HEK293 (cell line): ENCODE measurements at regions not wholly inside any gene's neighbourhood (a gene's known extent, or its start where the extent isn't known, plus 50 kb on each side); places are given as distances from the start of the nearest gene placed in this dataset.

Experiments used
- SP7 ChIP-seq: fragments of 450-650 bp; formaldehyde crosslinking; IDR thresholded peaks from 2 replicates; pipeline ENCODE4 v1.5.1; 2016; ENCODE audit warnings: missing biosample characterization, missing genetic modification characterization
- TRIM28 ChIP-seq: IDR thresholded peaks from 2 replicates; pipeline ENCODE4 v1.6.1; 2011; ENCODE audit warnings: low read length, control low read depth, borderline replicate concordance
- ZNF24 ChIP-seq: fragments of 450-650 bp; formaldehyde crosslinking; IDR thresholded peaks from 2 replicates; pipeline ENCODE4 v1.5.1; 2016; ENCODE audit warnings: missing biosample characterization, missing genetic modification characterization
- ZNF473 ChIP-seq: fragments of 450-650 bp; formaldehyde crosslinking; IDR thresholded peaks from 2 replicates; pipeline ENCODE4 v1.5.1; 2017; ENCODE audit warnings: missing biosample characterization, missing genetic modification characterization
- TF ChIP-seq, protein P1 (sequence below): fragments of 450-650 bp; formaldehyde crosslinking; IDR thresholded peaks from 2 replicates; pipeline ENCODE4 v1.5.1; 2016; ENCODE audit warnings: missing biosample characterization, missing genetic modification characterization
- TF ChIP-seq, protein P2 (sequence below): fragments of 450-650 bp; formaldehyde crosslinking; IDR thresholded peaks from 2 replicates; pipeline ENCODE4 v1.5.1; 2017; ENCODE audit warnings: missing biosample characterization, missing genetic modification characterization
- TF ChIP-seq, protein P3 (sequence below): fragments of 450-650 bp; formaldehyde crosslinking; IDR thresholded peaks from 2 replicates; pipeline ENCODE4 v1.5.1; 2017; ENCODE audit warnings: missing biosample characterization, mild to moderate bottlenecking, missing genetic modification characterization, moderate library complexity

DNA sequence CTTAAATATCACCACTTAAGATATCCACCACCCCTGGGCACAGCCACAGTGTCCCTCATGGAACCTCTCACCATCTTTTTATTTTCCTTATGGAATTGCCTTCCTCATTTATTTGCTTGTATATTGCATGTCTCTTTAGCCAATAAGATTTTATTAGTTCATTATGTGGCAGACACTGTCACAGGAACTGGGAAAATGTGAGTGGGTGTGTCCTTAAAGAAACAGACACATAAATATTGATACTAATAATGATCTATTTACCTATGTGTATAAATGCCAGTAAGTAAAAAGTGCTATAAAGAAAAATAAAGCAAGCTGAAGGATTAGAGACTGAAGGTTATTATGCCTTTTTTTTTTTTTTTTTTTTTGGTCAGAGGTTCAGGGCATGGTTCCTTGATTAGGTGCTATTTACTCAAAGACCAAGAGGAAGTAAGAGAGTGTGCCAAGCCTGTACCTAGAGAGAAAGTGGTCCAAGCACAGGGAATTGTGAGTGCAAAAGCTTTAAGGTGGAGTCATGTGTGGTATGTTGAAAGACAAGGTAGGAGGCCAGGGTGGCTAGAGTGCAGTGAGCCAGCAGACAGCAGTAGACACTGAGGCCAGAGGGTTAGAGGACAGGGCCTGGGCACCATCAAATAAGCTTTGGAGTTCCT is 589.0 kb downstream of the USP25 start:
- TF ChIP-seq, protein P1, sequence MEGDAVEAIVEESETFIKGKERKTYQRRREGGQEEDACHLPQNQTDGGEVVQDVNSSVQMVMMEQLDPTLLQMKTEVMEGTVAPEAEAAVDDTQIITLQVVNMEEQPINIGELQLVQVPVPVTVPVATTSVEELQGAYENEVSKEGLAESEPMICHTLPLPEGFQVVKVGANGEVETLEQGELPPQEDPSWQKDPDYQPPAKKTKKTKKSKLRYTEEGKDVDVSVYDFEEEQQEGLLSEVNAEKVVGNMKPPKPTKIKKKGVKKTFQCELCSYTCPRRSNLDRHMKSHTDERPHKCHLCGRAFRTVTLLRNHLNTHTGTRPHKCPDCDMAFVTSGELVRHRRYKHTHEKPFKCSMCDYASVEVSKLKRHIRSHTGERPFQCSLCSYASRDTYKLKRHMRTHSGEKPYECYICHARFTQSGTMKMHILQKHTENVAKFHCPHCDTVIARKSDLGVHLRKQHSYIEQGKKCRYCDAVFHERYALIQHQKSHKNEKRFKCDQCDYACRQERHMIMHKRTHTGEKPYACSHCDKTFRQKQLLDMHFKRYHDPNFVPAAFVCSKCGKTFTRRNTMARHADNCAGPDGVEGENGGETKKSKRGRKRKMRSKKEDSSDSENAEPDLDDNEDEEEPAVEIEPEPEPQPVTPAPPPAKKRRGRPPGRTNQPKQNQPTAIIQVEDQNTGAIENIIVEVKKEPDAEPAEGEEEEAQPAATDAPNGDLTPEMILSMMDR = no peak
- TF ChIP-seq TRIM28 = no peak
- TF ChIP-seq, protein P2, sequence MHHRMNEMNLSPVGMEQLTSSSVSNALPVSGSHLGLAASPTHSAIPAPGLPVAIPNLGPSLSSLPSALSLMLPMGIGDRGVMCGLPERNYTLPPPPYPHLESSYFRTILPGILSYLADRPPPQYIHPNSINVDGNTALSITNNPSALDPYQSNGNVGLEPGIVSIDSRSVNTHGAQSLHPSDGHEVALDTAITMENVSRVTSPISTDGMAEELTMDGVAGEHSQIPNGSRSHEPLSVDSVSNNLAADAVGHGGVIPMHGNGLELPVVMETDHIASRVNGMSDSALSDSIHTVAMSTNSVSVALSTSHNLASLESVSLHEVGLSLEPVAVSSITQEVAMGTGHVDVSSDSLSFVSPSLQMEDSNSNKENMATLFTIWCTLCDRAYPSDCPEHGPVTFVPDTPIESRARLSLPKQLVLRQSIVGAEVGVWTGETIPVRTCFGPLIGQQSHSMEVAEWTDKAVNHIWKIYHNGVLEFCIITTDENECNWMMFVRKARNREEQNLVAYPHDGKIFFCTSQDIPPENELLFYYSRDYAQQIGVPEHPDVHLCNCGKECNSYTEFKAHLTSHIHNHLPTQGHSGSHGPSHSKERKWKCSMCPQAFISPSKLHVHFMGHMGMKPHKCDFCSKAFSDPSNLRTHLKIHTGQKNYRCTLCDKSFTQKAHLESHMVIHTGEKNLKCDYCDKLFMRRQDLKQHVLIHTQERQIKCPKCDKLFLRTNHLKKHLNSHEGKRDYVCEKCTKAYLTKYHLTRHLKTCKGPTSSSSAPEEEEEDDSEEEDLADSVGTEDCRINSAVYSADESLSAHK = no peak
- TF ChIP-seq SP7 (tag by site-specific recombination) = no peak
- no peak for TF ChIP-seq ZNF473 (tag by site-specific recombination)
- TF ChIP-seq, protein P3, sequence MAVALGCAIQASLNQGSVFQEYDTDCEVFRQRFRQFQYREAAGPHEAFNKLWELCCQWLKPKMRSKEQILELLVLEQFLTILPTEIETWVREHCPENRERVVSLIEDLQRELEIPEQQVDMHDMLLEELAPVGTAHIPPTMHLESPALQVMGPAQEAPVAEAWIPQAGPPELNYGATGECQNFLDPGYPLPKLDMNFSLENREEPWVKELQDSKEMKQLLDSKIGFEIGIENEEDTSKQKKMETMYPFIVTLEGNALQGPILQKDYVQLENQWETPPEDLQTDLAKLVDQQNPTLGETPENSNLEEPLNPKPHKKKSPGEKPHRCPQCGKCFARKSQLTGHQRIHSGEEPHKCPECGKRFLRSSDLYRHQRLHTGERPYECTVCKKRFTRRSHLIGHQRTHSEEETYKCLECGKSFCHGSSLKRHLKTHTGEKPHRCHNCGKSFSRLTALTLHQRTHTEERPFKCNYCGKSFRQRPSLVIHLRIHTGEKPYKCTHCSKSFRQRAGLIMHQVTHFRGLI (tag by site-specific recombination) = no peak
- TF ChIP-seq ZNF24 (tag by site-specific recombination) = no peak
